ENCODE measurements at regions not wholly inside any gene's neighbourhood (a gene's known extent, or its start where the extent isn't known, plus 50 kb on each side); places are given as distances from the start of the nearest gene placed in this dataset.

DNA sequence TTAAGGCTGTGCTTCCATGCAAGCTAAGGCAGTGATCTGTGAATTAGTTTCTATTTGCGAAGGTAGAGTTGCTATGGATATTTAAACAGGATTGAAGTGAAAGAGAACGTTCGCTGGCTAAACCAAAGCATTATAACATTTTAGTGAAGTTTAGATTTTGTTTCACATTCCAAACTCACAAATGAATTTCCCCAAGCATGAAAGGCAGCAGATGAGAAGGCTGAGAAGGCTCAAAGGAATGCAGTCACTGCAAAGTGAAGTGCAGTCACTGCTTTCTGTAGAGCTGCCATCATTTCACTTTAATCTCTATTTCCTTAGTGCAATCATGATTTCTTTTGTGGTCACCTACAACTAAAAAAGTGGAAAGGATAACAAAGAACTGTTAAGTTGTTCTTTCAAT lies 334.7 kb upstream of the NR3C2 start:
- no peak for ATAC-seq
- H3K4me3 Mint-ChIP-seq: no peak overlapping the region
- H3K27me3 Mint-ChIP-seq: peaks cover 13% of the 10 kb centered on the region
- no peak overlapping the region for H3K27ac Mint-ChIP-seq
- H3K9me3 ChIP-seq (ENCODE audit: control insufficient read depth, low read length, poor library complexity, severe bottlenecking): no peaks in the 10 kb centered on the region
- no peaks in the 10 kb centered on the region for H3K4me1 Mint-ChIP-seq
- DNase-seq: no peak
- H3K36me3 Mint-ChIP-seq (ENCODE audit: low read depth): no peaks in the 10 kb centered on the region

DNA sequence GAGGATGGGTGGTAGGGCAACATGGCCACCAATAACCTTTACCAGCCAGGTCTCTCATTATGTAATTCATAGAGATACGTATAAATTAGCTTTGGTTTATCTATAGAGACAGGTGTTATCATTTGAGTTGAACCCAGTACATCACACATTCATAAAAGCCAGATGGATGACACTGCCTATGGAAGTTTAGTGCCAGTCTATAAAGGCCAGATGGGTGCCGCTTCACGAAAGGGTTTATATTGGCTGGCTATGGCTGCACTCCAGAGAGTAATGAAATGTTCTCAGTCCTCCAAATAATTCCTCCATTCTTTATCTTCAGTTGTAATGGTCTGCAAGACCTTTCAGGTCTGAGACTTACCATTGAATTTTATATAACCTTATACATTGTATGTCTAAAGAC lies 331.9 kb upstream of the NR3C2 start:
- Mint-ChIP-seq H3K27me3 (peaks cover 13% of the 10 kb centered on the region), H3K27ac (no peak overlapping the region), H3K4me3 (no peak overlapping the region), H3K36me3 (ENCODE audit: low read depth) (no peaks in the 10 kb centered on the region), H3K4me1 (no peaks in the 10 kb centered on the region)
- ATAC-seq (no peak), DNase-seq (no peak)
- H3K9me3 ChIP-seq (ENCODE audit: control insufficient read depth, low read length, poor library complexity, severe bottlenecking): no peaks in the 10 kb centered on the region

GRCh38 chr4:148773313-148773712 lies 331.1 kb upstream of the NR3C2 start:
- H3K4me3 Mint-ChIP-seq: no peak overlapping the region
- DNase-seq (no peak), ATAC-seq (no peak)
- H3K36me3 Mint-ChIP-seq (ENCODE audit: low read depth): no peaks in the 10 kb centered on the region
- H3K9me3 ChIP-seq (ENCODE audit: control insufficient read depth, low read length, poor library complexity, severe bottlenecking): no peaks in the 10 kb centered on the region
- H3K27ac Mint-ChIP-seq: no peak overlapping the region
- no peaks in the 10 kb centered on the region for H3K4me1 Mint-ChIP-seq
- H3K27me3 Mint-ChIP-seq: peaks cover 13% of the 10 kb centered on the region

DNA sequence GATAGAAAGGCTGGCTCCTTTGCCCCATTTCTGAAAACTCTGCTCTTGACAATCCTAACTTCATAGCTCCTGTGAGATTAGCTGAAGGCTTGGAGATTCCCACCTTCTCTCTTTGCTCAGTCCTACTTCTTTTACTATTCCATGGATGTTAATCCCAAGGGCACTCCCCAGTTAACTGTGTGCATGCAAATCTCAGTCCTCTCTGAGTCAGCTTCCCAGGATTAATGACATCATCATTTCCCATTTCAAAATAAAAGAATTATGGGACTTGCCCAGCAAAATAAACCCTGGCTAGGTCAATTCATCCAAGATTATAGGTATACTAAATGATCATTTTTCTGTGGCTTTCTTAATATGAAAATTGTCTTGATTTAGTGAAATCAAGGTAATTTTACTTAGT lies 328.6 kb upstream of the NR3C2 start:
- Mint-ChIP-seq H3K4me3 (no peak overlapping the region), H3K27me3 (peaks cover 7% of the 10 kb centered on the region), H3K4me1 (no peaks in the 10 kb centered on the region), H3K27ac (no peak overlapping the region), H3K36me3 (ENCODE audit: low read depth) (no peaks in the 10 kb centered on the region)
- H3K9me3 ChIP-seq (ENCODE audit: control insufficient read depth, low read length, poor library complexity, severe bottlenecking): no peaks in the 10 kb centered on the region
- no peak for DNase-seq
- no peak for ATAC-seq

DNA sequence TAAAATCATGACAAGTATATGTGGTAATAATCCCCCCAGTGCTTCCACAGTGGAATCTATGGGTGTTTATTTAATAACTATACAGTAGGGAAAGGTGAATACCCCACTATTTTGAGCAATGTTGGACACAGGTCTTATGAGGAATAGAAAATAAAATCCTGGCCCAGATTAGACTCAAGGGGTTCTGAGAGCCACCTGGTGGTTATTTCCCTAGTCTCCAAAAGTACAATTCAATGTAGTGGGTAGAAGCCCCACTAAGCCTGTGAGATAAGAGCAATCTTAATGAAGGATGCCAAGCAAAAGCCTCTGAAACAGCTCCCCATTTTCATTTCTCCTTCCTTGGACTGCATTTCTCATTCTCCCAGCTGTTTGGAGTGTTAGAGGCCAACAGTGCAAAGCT lies 328.2 kb upstream of the NR3C2 start:
- Mint-ChIP-seq H3K4me1 (no peaks in the 10 kb centered on the region), H3K36me3 (ENCODE audit: low read depth) (no peaks in the 10 kb centered on the region), H3K27ac (no peak overlapping the region), H3K4me3 (no peak overlapping the region), H3K27me3 (peaks cover 7% of the 10 kb centered on the region)
- DNase-seq (no peak), ATAC-seq (no peak)
- H3K9me3 ChIP-seq (ENCODE audit: control insufficient read depth, low read length, poor library complexity, severe bottlenecking): no peaks in the 10 kb centered on the region

DNA sequence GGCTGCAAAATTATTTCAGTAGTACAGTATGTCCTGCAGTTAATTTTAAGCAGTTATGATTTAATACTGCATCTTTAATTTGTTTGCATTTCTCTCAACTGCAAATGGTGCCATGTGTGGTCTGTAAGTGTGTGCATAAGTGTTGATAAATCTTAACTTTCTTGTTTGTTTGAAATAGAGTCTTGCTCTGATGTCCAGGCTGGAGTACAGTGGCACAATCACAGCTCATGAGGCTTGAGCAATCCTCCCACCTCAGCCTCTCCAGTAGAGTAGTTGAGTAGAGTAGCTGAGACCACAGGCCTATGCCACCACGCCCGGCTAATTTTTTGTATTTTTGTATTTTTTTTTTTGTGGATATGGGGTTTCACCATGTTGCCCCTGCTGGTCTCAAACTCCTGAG lies 322.5 kb upstream of the NR3C2 start:
- Mint-ChIP-seq H3K27me3 (no peaks in the 10 kb centered on the region), H3K4me3 (no peak overlapping the region), H3K36me3 (ENCODE audit: low read depth) (no peaks in the 10 kb centered on the region), H3K27ac (no peak overlapping the region), H3K4me1 (no peaks in the 10 kb centered on the region)
- ATAC-seq (no peak), DNase-seq (no peak)
- peaks cover 3% of the 10 kb centered on the region for H3K9me3 ChIP-seq (ENCODE audit: control insufficient read depth, low read length, poor library complexity, severe bottlenecking)

- ATAC-seq (no peak), DNase-seq (no peak)
- H3K36me3 Mint-ChIP-seq (ENCODE audit: low read depth): no peaks in the 10 kb centered on the region
- H3K4me1 Mint-ChIP-seq: no peaks in the 10 kb centered on the region
- no peak overlapping the region for H3K4me3 Mint-ChIP-seq
- H3K9me3 ChIP-seq (ENCODE audit: control insufficient read depth, low read length, poor library complexity, severe bottlenecking): peaks cover 4% of the 10 kb centered on the region
- no peak overlapping the region for H3K27ac Mint-ChIP-seq
- no peaks in the 10 kb centered on the region for H3K27me3 Mint-ChIP-seq
Observed at GRCh38 chr4:148757171-148757570, 315.0 kb upstream of the NR3C2 start.

DNA sequence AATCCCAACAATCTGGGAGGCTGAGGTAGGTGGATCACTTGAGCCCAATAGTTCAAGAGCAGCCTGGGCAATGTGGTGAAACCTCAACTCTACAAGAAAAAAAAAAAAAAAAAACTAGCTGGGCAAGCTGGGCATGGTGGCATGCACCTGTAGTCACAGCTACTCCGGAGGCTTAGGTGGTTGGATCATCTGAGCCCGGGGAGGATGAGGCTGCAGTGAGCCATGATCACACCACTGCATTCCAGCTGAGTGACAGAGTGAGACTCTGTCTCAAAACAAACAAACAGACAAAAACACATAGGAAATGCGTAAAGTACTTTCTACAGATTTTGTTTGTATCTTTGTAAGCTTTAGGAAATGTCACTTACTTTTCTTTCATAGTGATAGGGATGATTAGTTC lies 307.2 kb upstream of the NR3C2 start:
- H3K4me1 Mint-ChIP-seq: no peaks in the 10 kb centered on the region

GRCh38 chr4:148747721-148748268 lies 305.6 kb upstream of the NR3C2 start:
- H3K27me3 Mint-ChIP-seq: no peaks in the 10 kb centered on the region
- DNase-seq: no peak
- no peaks in the 10 kb centered on the region for H3K4me1 Mint-ChIP-seq
- H3K27ac Mint-ChIP-seq: no peak overlapping the region
- H3K9me3 ChIP-seq (ENCODE audit: control insufficient read depth, low read length, poor library complexity, severe bottlenecking): no peaks in the 10 kb centered on the region
- no peaks in the 10 kb centered on the region for H3K36me3 Mint-ChIP-seq (ENCODE audit: low read depth)
- no peak overlapping the region for H3K4me3 Mint-ChIP-seq
- ATAC-seq: no peak

More for the DNA sequence above, 307.2 kb upstream of the NR3C2 start:
- no peaks in the 10 kb centered on the region for H3K36me3 Mint-ChIP-seq (ENCODE audit: low read depth)
- ATAC-seq (no peak), DNase-seq (no peak)
- H3K27me3 Mint-ChIP-seq: no peaks in the 10 kb centered on the region
- H3K4me3 Mint-ChIP-seq: no peak overlapping the region
- H3K9me3 ChIP-seq (ENCODE audit: control insufficient read depth, low read length, poor library complexity, severe bottlenecking): no peaks in the 10 kb centered on the region
- H3K27ac Mint-ChIP-seq: no peak overlapping the region

- ATAC-seq: no peak
- DNase-seq: no peak
- H3K27ac Mint-ChIP-seq: no peak overlapping the region
- no peaks in the 10 kb centered on the region for H3K4me1 Mint-ChIP-seq
- no peaks in the 10 kb centered on the region for H3K36me3 Mint-ChIP-seq (ENCODE audit: low read depth)
- no peaks in the 10 kb centered on the region for H3K27me3 Mint-ChIP-seq
- no peak overlapping the region for H3K4me3 Mint-ChIP-seq
- H3K9me3 ChIP-seq (ENCODE audit: control insufficient read depth, low read length, poor library complexity, severe bottlenecking): no peaks in the 10 kb centered on the region
Observed at GRCh38 chr4:148740701-148741100, 298.5 kb upstream of the NR3C2 start.

DNA sequence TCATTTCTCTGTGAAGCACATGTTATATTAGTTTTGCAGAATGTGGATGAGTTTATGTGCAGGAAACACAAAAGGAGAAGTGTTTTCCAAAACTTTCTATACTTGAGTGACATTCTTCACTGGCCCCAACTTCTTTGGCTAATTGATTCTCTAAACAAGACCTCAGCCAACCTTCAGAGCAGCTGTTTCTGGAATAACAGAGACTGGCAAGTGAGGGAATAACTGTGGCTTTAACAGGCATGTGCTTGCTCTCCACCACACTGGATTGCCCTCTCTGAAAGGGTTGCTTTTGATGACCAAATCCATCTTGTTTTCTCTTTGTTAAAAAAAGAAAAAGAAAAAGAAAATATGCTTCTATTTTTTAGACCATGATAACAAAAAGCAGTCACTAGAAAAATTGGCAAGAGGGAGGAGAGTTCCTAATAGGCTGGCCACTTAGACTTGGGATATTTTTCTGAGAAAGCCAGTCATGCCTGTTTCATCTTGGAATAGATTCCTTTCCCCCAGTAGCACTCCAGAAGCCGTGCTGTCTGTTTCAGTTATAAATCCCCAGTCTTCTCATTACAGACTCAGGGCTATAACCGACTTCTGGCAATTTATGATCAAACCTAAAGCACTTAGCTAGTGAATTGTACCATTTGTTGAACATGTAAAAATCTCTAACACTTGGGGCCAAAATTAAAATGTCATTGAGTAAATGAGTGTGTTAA lies 295.0 kb upstream of the NR3C2 start:
- no peak for ATAC-seq

DNA sequence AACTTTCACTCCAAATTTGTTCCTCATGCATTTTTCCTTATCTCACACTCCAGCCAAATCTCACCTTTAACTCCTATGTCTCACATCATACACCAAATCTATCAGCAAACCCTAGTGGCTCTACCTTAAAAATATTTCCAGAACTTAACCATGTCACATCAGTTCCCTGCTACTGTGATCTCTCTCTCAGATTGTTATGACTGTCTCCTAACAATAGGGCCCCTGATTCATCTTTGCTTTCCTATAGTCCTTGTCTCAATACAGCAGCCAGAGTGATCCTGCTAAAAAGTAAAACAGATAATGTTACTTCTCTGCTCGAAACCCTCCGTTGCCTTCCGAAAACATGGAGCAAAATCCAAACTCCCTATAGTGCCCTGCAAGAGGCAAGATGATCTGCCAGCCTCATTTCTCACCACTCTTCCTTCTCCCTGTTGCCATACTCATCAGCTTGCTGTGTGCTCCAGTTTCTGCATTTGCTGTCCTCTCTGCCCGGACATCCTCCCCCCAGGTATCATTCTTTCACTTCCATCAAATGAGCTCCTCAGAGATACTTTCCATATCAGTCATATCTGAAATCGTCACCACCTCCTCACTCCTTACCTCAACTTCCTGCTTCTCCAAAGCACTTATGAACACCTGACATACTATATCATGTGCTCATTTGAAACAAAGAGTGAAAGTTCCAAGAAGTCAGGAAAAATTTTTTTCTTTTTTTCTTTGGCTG lies 293.4 kb upstream of the NR3C2 start:
- H3K27ac Mint-ChIP-seq: no peak overlapping the region
- ATAC-seq (no peak), DNase-seq (no peak)
- H3K4me1 Mint-ChIP-seq: no peaks in the 10 kb centered on the region
- H3K36me3 Mint-ChIP-seq (ENCODE audit: low read depth): no peaks in the 10 kb centered on the region
- no peaks in the 10 kb centered on the region for H3K27me3 Mint-ChIP-seq
- no peaks in the 10 kb centered on the region for H3K9me3 ChIP-seq (ENCODE audit: control insufficient read depth, low read length, poor library complexity, severe bottlenecking)
- H3K4me3 Mint-ChIP-seq: no peak overlapping the region

More for the DNA sequence above, 295.0 kb upstream of the NR3C2 start:
- H3K4me3 Mint-ChIP-seq: no peak overlapping the region
- H3K36me3 Mint-ChIP-seq (ENCODE audit: low read depth): no peaks in the 10 kb centered on the region
- H3K4me1 Mint-ChIP-seq: no peaks in the 10 kb centered on the region
- H3K9me3 ChIP-seq (ENCODE audit: control insufficient read depth, low read length, poor library complexity, severe bottlenecking): no peaks in the 10 kb centered on the region
- H3K27ac Mint-ChIP-seq: no peak overlapping the region
- DNase-seq: no peak
- no peaks in the 10 kb centered on the region for H3K27me3 Mint-ChIP-seq

DNA sequence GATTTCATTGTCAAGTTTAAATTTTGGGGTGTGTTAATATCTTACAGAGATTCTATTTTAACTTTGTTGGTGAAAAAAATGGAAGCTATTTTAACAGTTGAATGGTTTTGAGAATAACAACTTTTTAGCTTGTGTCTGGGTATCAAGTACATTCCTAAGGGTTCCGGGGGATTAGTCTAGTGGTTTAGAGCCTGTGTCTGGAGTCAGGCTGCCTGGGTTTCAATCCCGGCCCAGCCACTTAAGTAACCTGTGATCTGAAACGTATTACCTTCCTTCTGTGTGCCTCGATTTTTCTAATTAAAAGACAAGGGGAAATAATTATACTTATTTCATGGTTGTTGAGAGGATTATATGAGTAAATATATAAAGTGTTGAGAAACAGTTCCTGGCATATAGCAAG lies 288.6 kb upstream of the NR3C2 start:
- Mint-ChIP-seq H3K4me1 (no peaks in the 10 kb centered on the region), H3K4me3 (no peak overlapping the region), H3K36me3 (ENCODE audit: low read depth) (no peaks in the 10 kb centered on the region), H3K27me3 (no peaks in the 10 kb centered on the region), H3K27ac (no peak overlapping the region)
- H3K9me3 ChIP-seq (ENCODE audit: control insufficient read depth, low read length, poor library complexity, severe bottlenecking): no peaks in the 10 kb centered on the region
- no peak for DNase-seq
- ATAC-seq: no peak

Data from T-helper 17 cell (primary cell).